ENCODE measurements at regions not wholly inside any gene's neighbourhood (a gene's known extent, or its start where the extent isn't known, plus 50 kb on each side); places are given as distances from the start of the nearest gene placed in this dataset.

GRCh38 chr11:27968461-27968860 is 139.5 kb downstream of the KIF18A start:
- DNase-seq, result no peak

GRCh38 chr11:27965559-27965958 is 142.4 kb downstream of the KIF18A start:
- DNase-seq, result no peak

- peak; percentile 28 for DNase-seq
Observed at GRCh38 chr11:27963370-27963769, 144.6 kb downstream of the KIF18A start.

GRCh38 chr11:27949951-27950738 is 157.8 kb downstream of the KIF18A start:
- no peak for DNase-seq

- no peak for DNase-seq
Observed at GRCh38 chr11:27945348-27945747, 162.6 kb downstream of the KIF18A start.

- DNase-seq, result no peak
Observed at GRCh38 chr11:27938011-27938410, 169.9 kb downstream of the KIF18A start.

- no peak for DNase-seq
Observed at GRCh38 chr11:27934830-27935145, 173.2 kb downstream of the KIF18A start.

GRCh38 chr11:27933992-27934829 is 173.7 kb downstream of the KIF18A start:
- no peak for DNase-seq

GRCh38 chr11:27931770-27932169 is 176.2 kb downstream of the KIF18A start:
- DNase-seq, result no peak

GRCh38 chr11:27930946-27931345 is 177.0 kb downstream of the KIF18A start:
- no peak for DNase-seq

- no peak for DNase-seq
Observed at GRCh38 chr11:27928809-27929208, 179.1 kb downstream of the KIF18A start.

- no peak for DNase-seq
Observed at GRCh38 chr11:27926981-27927481, 180.9 kb downstream of the KIF18A start.

GRCh38 chr11:27926486-27926885 is 181.5 kb downstream of the KIF18A start:
- no peak for DNase-seq

GRCh38 chr11:27921472-27921871 is 186.5 kb downstream of the KIF18A start:
- DNase-seq, result no peak

- no peak for DNase-seq
Observed at GRCh38 chr11:27916541-27917100, 191.3 kb downstream of the KIF18A start.

- DNase-seq, result no peak
Observed at GRCh38 chr11:27914080-27914479, 193.9 kb downstream of the KIF18A start.

GRCh38 chr11:27913650-27914049 is 194.3 kb downstream of the KIF18A start:
- no peak for DNase-seq

- DNase-seq, result no peak
Observed at GRCh38 chr11:27912916-27913315, 195.0 kb downstream of the KIF18A start.

- DNase-seq, result no peak
Observed at GRCh38 chr11:27910186-27910931, 197.6 kb downstream of the KIF18A start.

- no peak for DNase-seq
Observed at GRCh38 chr11:27909386-27909785, 198.6 kb downstream of the KIF18A start.

- no peak for DNase-seq
Observed at GRCh38 chr11:27908621-27909020, 199.3 kb downstream of the KIF18A start.

- DNase-seq, result no peak
Observed at GRCh38 chr11:27907530-27907929, 200.4 kb downstream of the KIF18A start.

GRCh38 chr11:27907091-27907490 is 200.9 kb downstream of the KIF18A start:
- no peak for DNase-seq
